NCI-H345 treated with DMSO at 0.1 percent for 48 hours (cell line): ENCODE measurements at regions not wholly inside any gene's neighbourhood (a gene's known extent, or its start where the extent isn't known, plus 50 kb on each side); places are given as distances from the start of the nearest gene placed in this dataset.

ENCODE experiments used
- DNase-seq: peaks from one replicate; lab custom pipeline; 2025; ENCODE audit not compliant: unreplicated experiment; lab: John Stamatoyannopoulos, UW

DNA sequence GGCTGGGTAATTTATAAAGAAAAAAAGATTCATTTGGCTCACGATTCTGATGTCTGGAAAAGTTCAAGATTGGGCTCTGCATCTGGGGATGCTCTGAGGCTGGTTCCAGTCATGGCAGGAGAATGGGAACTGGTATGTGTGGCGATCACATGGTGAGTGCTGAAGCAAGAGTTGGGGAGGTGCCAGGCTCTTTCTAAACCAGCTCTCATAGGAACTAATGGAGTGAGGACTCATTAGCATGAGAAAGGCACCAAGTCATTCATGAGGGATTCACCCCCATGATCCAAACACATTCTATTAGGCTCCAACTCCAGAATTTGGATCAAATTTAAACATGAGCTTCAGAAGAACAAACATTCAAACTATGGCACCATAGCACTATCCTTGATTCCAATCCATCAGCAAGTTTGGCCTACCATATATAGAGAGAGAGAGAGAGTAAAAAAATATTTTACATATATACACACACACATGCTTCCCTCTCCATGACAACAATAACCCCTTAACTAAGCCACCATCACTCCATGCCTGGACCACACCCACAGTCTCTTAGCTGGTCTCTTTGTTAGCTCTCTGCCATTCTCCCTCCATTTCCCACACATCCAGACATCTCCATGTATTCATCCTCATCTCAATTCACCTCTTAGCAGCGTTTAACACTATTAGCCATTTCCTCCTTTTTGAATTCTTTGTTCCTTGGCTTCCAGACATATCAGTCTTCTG, 57.9 kb downstream of the NPY start:
- no peak for DNase-seq

DNA sequence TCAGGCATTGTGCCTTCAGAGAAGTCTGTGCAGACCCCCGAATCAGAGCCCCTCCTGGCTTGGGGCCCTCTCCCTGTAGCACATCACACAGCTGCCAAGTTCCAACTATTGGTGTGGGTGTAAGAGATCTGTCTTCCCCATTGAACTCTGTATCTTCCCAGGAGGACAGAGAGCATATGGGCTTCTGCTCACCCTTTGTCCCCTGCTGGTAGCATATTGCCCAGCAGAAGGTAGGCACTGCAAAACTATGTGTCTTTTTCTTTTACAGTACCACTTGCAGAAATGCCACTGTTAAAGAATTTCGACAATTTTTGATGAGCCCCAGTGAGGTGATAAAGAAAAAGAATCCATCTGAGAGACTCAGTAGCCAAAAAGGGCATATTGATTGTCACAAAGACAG, 59.6 kb downstream of the NPY start:
- no peak for DNase-seq

DNA sequence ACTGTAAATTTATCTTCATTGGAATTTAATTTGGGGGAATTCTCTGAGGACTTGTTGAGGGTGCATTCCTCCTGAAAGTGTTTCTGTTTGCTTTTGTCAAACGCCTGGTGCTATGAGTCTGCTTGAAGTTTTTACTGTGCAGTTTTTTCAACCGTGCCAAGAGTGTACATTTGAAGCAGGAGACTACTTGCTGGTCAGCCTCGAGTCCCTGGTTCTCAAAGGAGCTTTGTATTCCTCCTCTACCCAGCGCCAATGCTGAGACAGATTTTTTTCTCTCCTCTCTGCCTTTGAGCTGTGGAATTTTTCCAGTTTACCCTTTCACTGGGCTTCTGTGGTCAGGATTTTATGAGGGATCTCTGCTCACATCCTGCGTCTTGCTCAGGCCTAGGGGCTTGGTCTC, 62.1 kb downstream of the NPY start:
- no peak for DNase-seq

DNA sequence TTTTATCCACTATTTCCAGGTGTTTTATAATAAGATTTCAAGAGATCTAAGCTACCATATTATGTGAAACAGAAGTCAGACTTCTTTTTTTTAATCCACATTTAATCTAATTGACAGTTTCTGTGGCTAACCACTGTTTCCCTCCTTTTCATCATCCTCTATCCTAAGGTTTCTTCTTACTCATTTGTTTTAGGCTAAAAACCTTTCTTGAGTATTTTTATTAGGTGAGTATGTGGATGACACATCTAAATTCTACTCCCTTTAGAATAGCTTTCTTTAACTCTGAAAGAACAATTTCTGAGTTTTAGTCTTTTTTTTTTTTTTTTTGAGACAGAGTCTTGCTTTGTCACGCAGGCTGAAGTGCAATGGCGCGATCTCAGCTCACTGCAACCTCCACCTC, 62.7 kb downstream of the NPY start:
- DNase-seq: no peak

DNA sequence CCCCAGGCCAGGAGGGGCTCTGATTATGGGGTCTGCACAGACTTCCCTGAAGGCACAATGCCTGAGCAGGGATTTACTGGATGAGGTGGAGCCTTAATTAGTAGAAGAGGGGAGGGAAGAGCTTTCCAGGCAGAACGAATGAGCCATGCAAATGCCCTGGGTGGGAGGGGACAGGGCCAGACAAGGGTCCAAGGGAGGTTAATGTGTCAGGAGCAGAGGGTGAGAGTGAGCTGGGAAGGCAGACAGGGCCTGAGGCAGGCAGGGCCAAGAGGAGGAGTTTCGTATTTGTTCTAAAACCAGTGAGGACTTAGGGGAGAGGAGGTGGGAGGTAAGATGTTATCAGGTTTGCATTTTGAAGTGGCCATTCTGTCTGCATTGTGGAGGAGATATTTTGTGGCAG, 65.3 kb downstream of the NPY start:
- DNase-seq: no peak

DNA sequence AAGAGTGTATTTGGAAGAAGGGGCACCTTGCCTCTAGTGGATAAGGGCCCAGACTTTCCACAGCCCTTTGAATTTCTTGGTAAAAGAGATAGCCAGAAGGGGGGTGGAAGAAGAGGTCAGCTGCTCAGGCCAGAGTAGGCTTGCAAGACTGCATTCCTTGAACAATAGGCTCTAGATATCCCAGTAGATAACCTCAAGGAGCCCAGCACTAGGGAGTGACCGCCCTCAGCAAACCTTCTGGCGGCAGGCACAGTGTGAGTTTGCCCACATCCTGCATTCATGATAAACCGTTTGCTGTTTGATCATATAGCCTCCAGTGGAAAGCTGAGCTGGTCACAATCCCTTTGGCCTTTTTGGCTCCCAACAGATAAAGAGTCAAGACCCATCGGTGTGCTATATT, 70.5 kb downstream of the NPY start:
- DNase-seq: no peak

DNA sequence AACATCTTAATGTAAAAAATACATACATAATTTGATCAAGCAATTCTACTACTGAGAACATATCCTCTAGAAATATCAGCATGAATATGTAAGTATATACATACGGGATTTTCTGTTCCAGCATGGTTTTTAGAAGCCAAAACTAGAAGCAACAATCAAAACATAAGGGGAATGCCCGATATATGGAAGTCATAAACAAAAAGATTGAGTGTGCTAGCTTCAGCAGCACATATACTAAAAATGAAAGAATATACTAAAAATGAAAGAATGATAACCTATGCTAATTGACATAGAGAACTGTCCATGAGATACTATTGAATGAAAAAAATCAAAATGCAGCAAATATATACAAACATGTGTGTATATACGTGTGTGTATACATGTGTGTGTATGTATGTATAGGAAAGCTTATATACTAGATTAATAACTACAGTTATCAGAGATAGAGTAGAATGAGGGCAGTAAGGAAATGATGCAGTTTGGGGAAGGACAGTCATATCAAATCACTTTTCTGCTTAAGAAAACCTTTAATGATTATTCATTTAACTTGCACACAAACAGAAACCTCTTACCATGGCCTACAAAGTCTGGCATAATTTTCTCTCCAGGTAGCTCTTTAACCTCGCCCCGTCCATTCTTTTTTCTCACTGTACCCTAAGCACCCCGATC, 72.9 kb downstream of the NPY start:
- no peak for DNase-seq

DNA sequence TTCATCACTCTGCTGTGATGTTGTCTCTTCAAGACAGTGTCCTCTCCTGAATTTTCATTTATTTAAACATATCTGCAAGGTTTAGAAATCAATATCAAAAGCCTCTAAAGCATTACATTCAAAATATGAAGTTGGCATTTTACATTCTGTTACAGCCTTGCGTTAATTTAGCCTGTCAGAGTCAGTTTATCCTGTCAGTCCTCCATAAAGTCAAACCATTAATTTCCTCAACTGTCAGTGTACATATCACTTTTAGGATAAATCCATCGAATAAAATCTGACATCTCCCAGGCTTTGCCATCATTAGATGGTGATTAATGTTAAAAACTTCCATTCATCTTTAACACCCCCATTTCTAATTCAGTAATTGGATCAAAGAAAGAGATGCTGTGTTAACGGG, 77.0 kb downstream of the NPY start:
- no peak for DNase-seq

DNA sequence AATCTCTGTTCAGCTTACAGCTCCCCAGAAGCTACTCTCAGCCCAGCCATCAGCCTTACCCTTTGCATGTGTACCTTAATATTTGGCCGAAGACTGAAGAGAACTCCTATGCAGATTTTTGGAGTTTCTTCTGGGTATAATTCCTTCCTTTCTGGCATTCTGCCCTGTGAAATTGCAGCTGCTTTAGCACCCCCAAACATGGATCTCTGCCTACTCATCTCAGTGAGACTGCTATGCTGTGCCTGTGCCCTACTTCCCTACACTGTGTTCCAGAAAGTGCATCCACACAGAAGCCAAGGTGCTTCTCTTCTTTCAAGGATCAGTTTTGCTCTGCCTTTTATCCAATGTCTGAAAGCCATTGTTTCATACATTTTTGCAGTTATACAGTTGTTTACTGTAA, 81.6 kb downstream of the NPY start:
- no peak for DNase-seq

DNA sequence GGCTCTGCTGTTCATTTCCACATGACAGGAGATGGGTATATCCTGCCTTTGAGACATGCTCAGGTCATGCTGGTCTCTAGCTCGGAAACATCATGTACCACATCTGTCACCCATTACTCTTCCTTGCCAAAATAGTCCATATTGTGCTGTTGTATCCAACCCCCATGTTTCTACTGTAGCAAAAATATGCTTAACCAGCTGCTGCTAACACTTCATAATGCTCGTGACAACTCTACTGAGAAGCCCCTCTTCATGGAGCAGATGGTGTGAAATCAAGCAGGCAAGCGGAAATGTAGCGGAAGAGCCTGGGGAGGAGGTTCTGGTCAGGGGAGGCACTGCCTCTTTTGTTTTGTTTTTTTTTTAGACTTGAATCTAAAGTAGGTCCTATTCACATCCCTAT, 82.9 kb downstream of the NPY start:
- no peak for DNase-seq

DNA sequence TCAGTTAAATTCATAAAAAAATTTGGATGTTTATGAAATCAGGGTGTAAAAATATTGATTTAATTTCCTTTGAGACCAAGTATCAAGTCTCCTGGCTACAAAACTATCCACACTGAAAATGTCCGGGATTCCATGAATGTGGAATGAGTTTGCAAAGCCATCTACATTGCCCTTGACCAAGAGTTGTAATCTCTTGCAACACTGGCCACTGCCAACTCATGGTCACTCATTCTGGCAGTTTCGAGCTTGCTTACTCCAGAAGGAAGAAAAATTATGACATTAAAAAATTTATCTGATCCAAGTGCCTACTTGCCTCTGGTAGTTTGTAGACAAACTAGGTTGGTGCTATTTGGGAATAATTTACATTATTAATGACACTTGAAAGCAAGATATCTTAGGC, 84.2 kb downstream of the NPY start:
- no peak for DNase-seq

DNA sequence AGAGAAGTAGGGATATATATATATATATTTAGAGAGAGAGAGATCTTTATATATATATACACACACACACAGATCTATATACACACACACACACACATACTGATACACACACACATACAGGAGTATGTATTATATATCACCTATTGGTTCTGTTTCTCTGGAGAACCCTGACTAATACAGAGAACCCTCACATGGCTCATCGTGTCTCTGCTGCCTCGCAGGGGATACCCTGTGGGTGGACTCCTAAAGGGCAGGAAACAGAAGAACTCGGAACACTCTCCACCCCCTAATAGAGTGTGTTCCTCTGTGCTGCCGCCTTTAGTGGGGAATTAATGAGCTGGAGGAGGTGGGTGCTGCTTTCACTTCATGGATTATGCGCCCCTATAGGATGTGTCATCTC, 86.6 kb downstream of the NPY start:
- no peak for DNase-seq

DNA sequence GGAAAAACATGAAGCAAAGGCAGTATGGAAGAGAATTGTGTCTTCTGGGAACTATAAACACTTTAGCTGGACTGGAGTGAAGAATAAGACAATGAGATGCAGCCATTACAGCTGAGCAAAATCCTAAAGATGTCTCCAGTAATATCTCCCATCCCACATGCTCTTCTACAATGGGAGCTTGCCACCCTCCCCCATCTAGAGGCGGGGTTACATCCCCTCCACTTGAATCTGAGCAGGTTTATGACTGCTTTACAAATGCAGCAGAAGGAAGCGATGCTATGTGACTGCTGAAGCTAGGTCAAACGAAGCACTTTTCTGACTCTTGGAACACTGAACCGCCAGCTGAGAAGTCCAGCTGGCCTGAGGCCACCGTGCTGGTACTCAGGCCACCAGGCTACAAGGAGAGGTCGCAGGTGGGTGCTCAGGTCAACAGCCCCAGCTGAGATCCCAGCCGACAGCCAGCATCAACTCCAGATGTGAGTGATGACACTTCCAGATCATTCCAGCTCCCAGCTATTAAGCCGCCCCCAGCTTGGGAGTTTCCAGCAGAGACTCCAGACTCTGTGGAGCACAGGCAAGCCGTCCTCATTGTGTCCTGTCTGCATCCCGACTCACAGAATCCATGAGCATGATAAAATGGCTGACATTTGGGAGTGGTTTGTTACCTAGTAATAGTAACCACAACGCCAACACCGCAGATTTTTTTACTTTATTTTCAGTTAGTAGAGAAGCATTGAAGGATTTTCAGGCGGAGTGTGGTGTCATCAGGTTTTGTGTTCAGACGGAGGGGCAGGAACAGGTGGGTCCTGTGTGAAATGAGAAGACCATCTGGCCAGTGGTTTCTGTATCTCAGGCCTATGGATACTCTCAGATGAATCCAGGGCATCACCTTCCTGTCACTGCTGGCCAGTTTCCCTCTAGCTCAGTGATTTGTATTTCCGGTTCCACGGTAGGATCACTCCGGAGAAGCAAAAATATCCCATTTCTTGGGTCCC, 89.3 kb downstream of the NPY start:
- no peak for DNase-seq

DNA sequence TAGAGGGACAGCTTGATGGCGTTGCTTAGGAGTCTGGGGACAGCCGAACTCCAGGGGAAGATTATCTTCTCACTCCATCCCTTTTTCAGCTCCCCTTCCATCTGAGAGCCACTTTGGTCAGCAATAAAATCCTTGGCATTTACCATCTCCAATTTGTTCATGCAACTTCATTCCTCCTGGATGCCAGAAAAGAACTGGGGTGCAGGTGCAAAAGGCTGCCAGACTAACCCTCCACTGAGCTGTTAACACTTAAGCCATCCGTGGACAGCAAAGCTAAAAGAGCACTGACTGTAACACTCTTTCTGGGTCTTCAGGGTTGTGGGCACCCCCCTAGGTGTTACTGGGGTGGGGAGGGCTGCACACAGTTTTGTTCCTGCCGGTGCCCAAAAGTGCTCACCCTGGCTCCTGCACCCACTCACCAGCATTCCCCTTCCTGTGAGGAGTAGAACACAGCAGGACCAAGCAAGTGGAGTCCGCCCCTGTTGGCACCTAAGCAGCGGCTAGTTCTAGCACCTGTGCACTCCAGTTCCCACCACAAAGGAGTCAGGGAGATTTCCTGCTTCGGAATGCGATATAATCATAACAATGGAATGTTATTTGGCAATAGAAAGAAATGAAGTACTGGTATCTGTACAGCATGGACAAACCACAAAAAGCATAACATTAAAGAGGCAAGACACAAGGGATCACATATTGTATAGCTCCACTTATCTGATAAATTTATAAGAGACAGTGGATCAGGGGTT, 95.1 kb downstream of the NPY start:
- no peak for DNase-seq

DNA sequence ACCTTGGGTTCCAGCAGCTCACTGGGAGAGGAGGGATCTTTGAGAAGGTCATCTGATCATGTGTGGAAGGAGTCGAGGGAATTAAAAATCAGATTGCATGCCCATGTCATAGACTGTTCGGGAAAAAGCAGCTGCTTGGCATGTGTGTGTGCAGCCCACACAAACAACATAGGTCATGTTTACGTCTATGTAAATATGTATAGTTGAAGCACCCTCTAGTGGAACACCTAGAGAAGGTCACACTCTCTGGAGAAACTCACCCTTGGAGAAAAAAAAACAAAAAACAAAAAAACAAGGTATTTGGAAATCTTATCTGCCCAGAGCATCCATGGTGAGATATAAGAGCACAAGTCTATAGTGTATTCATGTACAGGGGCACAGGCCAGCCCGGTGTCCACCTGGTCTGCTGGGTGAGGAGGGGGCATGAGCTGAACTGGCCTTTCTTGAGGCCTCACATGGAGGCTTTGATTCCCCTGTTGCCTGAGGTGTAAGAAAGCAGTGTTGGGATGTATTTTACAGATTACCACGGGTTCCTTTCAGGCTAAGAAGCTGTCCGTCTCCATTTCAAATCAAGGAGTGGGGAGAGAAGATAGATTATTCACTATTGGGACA, 98.0 kb downstream of the NPY start:
- no peak for DNase-seq

DNA sequence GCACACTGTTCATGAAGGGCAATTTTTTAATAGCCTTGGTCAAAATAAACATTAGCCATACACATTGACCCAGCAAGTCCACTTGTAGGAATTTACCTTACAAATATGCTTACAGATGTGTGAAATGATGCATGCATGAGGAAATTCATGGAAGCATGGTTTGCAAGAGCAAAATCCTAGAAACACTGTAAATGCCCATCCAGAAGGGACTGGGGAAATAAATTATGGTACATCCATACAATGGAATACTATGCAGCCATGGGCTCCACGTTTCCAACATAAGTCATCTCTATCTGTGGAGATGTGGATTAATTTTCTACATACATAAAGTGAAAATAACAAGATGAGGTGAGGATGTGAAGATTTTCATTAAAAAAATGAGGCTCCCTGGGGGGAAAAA, 99.1 kb downstream of the NPY start:
- DNase-seq: no peak

DNA sequence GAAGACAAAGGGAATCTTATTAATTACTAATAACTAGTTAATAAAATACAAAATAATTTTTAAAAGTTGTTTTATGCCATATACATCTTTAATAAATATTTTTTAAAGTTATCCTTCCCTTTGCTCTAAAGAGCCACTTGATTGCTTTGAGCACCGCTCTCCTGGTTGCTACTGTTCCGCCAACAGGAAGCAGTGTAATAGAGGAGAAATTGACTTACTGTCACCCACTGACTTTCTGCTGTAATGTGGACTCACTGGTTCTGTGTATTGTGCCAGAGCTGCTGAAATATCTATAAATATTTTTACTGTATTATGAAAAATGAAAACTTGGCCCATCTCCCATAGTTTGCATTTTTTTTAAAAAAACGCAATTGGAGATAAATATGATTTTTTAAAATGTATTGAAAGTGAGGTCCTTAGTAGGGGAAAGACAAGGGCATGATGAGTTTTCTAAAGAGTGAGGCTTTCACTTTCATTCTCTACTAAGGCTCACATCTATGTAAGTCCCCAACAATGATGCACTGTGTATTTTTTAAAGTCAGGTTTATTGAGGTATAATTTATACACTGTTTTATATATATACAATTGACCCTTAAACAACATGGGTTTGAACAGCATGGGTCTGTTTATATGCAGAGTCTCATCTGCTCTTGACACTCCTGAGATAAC, 100.5 kb downstream of the NPY start:
- no peak for DNase-seq

DNA sequence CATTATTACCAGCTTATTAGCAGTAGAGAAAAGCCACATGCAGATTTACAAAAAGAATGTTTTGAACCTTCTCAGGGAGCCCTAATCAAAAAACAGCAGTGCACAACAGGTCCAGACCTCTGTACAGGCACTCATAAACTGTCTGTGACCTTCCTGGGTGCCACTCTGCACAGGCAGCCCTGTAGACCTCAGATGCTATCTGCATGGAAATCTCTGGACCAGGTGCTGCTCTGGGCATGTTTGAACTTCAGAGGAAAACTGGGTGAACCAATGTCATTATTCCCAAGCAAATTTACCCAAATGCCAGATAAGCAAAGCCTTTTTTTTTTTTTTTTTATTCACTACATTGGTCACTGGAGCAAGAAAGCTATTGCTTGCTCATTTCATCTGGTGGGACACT, 104.2 kb downstream of the NPY start:
- DNase-seq: no peak

DNA sequence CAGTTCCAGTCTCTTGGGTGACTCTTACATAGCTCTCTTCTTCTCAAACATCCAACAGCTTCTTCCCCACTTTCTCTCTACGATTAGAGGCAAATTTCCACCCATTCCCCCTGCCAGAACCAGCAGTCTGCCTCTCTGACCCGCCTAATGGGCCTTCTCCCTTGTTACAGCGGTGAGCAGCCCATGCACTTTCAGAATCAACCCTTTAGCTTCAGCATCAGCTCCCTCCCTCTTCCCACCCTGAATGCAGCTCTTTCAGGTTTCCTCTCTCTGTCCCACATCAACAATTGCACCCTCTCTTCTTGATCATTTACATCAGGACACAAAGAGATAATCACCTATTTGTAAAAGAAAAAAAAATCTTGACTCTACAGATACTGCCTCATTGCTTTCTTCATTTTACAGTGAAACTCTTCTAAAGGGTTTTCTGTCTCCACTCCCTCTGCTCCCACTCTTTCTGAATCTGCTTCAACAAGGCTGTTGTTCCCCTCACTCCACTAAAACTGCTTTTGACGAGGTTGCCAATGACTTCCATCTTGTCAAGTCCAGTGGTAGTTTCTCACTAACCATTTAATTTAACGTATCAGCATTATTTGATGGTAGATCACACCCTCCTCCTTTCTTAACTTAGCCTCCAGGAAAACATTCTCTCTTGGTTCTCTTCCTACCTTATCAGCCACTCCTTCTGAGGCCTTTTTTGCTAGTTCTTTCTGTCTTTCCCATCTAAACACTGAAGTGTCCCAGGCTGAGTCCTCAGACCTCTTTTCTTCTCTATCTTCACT, 106.6 kb downstream of the NPY start:
- DNase-seq: no peak
